Hepatocyte (in vitro differentiated cells): ENCODE measurements at regions not wholly inside any gene's neighbourhood (a gene's known extent, or its start where the extent isn't known, plus 50 kb on each side); places are given as distances from the start of the nearest gene placed in this dataset.

Experiments used
- DNase-seq: peaks from one replicate; pipeline ENCODE4 v3.0.0-alpha.2; 2016; ENCODE audit warnings: low spot score
- H2AFZ ChIP-seq: fragments of 200-600 bp; sonication (generic); 2 replicates; pipeline ENCODE4 v1.6.0; 2016; ENCODE audit warnings: antibody characterized with exemption, mild to moderate bottlenecking
- H3K27ac ChIP-seq: fragments of 200-600 bp; sonication (generic); 2 replicates; pipeline ENCODE4 v1.5.1; 2016; ENCODE audit warnings: mild to moderate bottlenecking
- H3K27me3 ChIP-seq: fragments of 200-600 bp; sonication (generic); 2 replicates; pipeline ENCODE4 v1.6.1; 2016
- H3K36me3 ChIP-seq: fragments of 200-600 bp; sonication (generic); replicated peaks from 2 replicates; pipeline ENCODE4 v1.5.1; 2016; ENCODE audit warnings: low read depth; ENCODE audit not compliant: insufficient read depth
- H3K4me1 ChIP-seq: fragments of 200-600 bp; sonication (generic); 2 replicates; pipeline ENCODE4 v1.5.1; 2016; ENCODE audit warnings: mild to moderate bottlenecking, moderate library complexity; ENCODE audit not compliant: insufficient read depth
- H3K4me2 ChIP-seq: fragments of 200-600 bp; sonication (generic); 2 replicates; pipeline ENCODE4 v1.6.0; 2016
- H3K4me3 ChIP-seq: fragments of 200-600 bp; sonication (generic); 2 replicates; pipeline ENCODE4 v1.5.1; 2016; ENCODE audit warnings: mild to moderate bottlenecking
- H3K79me2 ChIP-seq: fragments of 200-600 bp; sonication (generic); 2 replicates; pipeline ENCODE4 v1.6.0; 2017; ENCODE audit warnings: mild to moderate bottlenecking
- H3K9me2 ChIP-seq: fragments of 200-600 bp; sonication (generic); replicated peaks from 2 replicates; pipeline ENCODE4 v1.6.0; 2017; ENCODE audit warnings: mild to moderate bottlenecking; ENCODE audit not compliant: insufficient read depth
- H3K9me3 ChIP-seq: fragments of 200-600 bp; sonication (generic); 2 replicates; pipeline ENCODE4 v1.5.1; 2016; ENCODE audit warnings: low read depth, mild to moderate bottlenecking
- H4K20me1 ChIP-seq: fragments of 200-600 bp; sonication (generic); 2 replicates; pipeline ENCODE4 v1.6.0; 2016; ENCODE audit warnings: mild to moderate bottlenecking; ENCODE audit not compliant: insufficient read depth, poor library complexity, severe bottlenecking
- CTCF ChIP-seq: fragments of 200-600 bp; sonication (generic); IDR thresholded peaks from 2 replicates; pipeline ENCODE4 v1.5.1; 2016; ENCODE audit warnings: antibody characterized with exemption, mild to moderate bottlenecking; ENCODE audit not compliant: poor library complexity
- EZH2 ChIP-seq: fragments of 200-600 bp; sonication (generic); IDR thresholded peaks from 2 replicates; pipeline ENCODE4 v1.6.1; 2016; ENCODE audit warnings: antibody characterized with exemption, mild to moderate bottlenecking, borderline replicate concordance
- EZH2phosphoT487 ChIP-seq: fragments of 200-600 bp; sonication (generic); IDR thresholded peaks from one replicate; pipeline ENCODE4 v1.6.1; 2018; ENCODE audit warnings: antibody characterized with exemption, mild to moderate bottlenecking, low read depth, moderate library complexity; ENCODE audit not compliant: unreplicated experiment, severe bottlenecking
- WGBS: methylation state at CpG from one replicate; pipeline ENCODE4 v1.1.6; 2016; ENCODE audit warnings: low lambda C conversion rate; ENCODE audit errors: missing lambda C conversion rate; 5-methylcytosine and 5-hydroxymethylcytosine counted together

DNA sequence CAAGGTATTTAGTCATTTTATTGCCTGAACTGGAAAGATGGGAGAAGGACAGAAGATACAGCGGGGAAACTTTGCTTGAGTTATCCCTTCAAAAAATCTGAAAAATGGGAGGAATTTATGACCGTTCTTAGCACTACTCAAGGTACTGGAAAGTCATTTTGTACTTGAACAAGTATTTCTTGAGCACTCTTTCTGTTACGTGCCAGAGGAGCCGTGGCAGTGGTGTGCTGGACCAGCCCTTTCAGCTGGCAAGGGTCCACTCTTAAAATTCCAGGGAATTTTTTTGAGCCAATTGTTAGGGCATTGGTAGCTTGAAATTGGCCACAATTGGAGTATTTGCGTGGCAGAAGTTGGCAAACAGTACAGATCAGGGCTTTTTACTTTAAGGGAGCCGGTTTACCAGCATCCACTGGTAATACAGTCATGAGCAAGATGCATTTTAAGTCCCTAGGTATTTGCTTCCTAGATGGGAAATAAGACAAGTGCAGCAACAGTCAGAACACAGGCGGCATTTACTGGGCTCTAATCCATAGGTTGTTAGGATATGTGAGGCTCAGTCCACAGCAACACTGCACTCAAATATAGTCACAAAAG, 145.9 kb upstream of the ST8SIA2 start:
- H3K4me1 ChIP-seq, result no peaks in the 10 kb centered on the region
- H3K9me3 ChIP-seq, result no peaks in the 10 kb centered on the region
- no peak for DNase-seq
- WGBS, result 77% methylated on average over 7 of the region's 7 CpGs
- H3K36me3 ChIP-seq, result no peaks in the 10 kb centered on the region
- H3K27me3 ChIP-seq, result peaks cover 27% of the 10 kb centered on the region
- no peak overlapping the region for H3K4me3 ChIP-seq
- H4K20me1 ChIP-seq, result no peaks in the 10 kb centered on the region
- no peak for TF ChIP-seq CTCF
- no peak for TF ChIP-seq EZH2phosphoT487
- no peak for TF ChIP-seq EZH2
- H3K4me2 ChIP-seq, result no peak overlapping the region
- H2AFZ ChIP-seq, result no peak overlapping the region
- H3K79me2 ChIP-seq, result no peaks in the 10 kb centered on the region
- H3K27ac ChIP-seq, result no peak overlapping the region
- H3K9me2 ChIP-seq, result no peaks in the 10 kb centered on the region

DNA sequence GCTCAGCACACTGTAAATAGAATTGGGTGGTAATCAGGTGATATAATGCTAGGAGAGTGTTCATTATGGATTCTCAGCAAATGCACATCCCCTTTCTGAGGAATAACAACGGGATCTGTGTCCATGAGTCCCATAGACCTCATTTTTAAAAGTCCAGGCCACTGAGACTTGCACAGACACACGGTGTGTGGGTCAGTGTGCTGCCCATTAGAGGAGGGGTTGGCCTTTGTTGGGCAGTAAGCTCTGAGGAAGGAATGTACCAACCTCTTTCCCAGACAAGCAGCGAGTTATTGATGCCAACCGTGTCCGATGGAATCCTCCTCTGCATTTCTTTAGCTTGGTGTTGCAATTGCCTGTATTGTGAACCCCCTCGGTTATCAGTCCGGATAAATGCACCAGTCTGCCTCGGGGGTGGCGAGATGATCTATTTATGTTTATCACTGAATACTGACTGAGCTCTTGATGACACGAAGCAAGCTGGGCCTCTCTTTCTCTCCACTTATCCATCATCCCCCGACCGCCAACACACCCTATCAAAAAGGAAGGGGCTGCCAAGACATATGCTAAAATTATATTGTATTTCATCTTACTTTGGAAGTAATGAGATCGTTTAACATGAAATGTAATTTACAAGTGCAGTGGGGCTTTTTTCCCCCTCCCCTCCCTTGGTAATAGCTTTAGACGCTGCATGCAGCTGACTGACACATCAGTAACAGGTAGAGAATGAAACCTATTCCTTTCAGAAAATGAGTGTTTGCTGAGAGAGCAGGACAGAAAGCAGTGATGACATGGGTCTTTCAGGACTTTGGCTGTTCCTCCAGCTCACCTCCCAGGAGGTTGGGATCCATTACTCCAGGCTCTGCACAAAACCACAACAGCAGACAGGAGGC, 126.6 kb upstream of the ST8SIA2 start:
- no peaks in the 10 kb centered on the region for H3K9me2 ChIP-seq
- WGBS, result 68% methylated on average over 14 of the region's 14 CpGs
- no peaks in the 10 kb centered on the region for H3K4me1 ChIP-seq
- H3K36me3 ChIP-seq, result no peaks in the 10 kb centered on the region
- H3K9me3 ChIP-seq, result no peaks in the 10 kb centered on the region
- no peaks in the 10 kb centered on the region for H3K79me2 ChIP-seq
- no peaks in the 10 kb centered on the region for H4K20me1 ChIP-seq
- H3K27me3 ChIP-seq, result no peaks in the 10 kb centered on the region
- no peak overlapping the region for H3K27ac ChIP-seq
- H2AFZ ChIP-seq, result no peak overlapping the region
- no peak for TF ChIP-seq EZH2phosphoT487
- no peak for TF ChIP-seq EZH2
- TF ChIP-seq CTCF, result no peak
- H3K4me3 ChIP-seq, result no peak overlapping the region
- H3K4me2 ChIP-seq, result no peak overlapping the region
- DNase-seq, result no peak

- no peak overlapping the region for H2AFZ ChIP-seq
- no peaks in the 10 kb centered on the region for H3K79me2 ChIP-seq
- H4K20me1 ChIP-seq, result no peaks in the 10 kb centered on the region
- no peaks in the 10 kb centered on the region for H3K4me1 ChIP-seq
- H3K9me3 ChIP-seq, result no peaks in the 10 kb centered on the region
- H3K27ac ChIP-seq, result no peak overlapping the region
- no peak for DNase-seq
- TF ChIP-seq EZH2 (no peak), EZH2phosphoT487 (no peak), CTCF (no peak)
- H3K4me2 ChIP-seq, result no peak overlapping the region
- no peaks in the 10 kb centered on the region for H3K27me3 ChIP-seq
- H3K36me3 ChIP-seq, result no peaks in the 10 kb centered on the region
- no peak overlapping the region for H3K4me3 ChIP-seq
- no peaks in the 10 kb centered on the region for H3K9me2 ChIP-seq
- 62% methylated on average over 3 of the region's 3 CpGs for WGBS
Measured at GRCh38 chr15:92268900-92269299, 124.8 kb upstream of the ST8SIA2 start.
